ENCODE measurements at regions not wholly inside any gene's neighbourhood (a gene's known extent, or its start where the extent isn't known, plus 50 kb on each side); places are given as distances from the start of the nearest gene placed in this dataset.

GRCh38 chr14:56498112-56498511 lies 81.5 kb upstream of the TMEM260 start:
- Histone ChIP-seq H3K4me2 (ENCODE audit: low read depth, low read length) (no peak overlapping the region), H3K79me1 (ENCODE audit: low read depth in 1 of 2, low read length in 2 of 2) (no peaks in the 10 kb centered on the region), H3K9ac (ENCODE audit: low read depth, low read length) (no peak overlapping the region), H2BK20ac (ENCODE audit: low read depth, low read length) (no peak overlapping the region), H2AFZ (replicated peaks; ENCODE audit: low read length, poor library complexity) (no peak overlapping the region), H3K4me3 (ENCODE audit: insufficient read depth, low read depth, low read length) (no peak overlapping the region), H2BK5ac (ENCODE audit: low read depth, low read length, poor library complexity, severe bottlenecking) (no peak overlapping the region), H4K91ac (ENCODE audit: insufficient read depth, low read depth, low read length) (no peak overlapping the region), H3K14ac (replicated peaks; ENCODE audit: low read depth, low read length) (no peak overlapping the region), H3K18ac (ENCODE audit: low read depth, low read length) (no peak overlapping the region), H4K5ac (ENCODE audit: low read depth, low read length) (no peak overlapping the region), H2AK9ac (replicated peaks; ENCODE audit: low read depth, low read length, poor library complexity) (no peak overlapping the region), H4K20me1 (ENCODE audit: insufficient read depth, low read length) (no peaks in the 10 kb centered on the region), H3K36me3 (ENCODE audit: control insufficient read depth, insufficient read depth, low read length) (no peaks in the 10 kb centered on the region), H3K9me3 (ENCODE audit: control insufficient read depth, insufficient read depth, low read length) (no peaks in the 10 kb centered on the region), H2BK120ac (ENCODE audit: low read depth, low read length) (no peak overlapping the region), H3K27me3 (ENCODE audit: control insufficient read depth, insufficient read depth, low read length) (peaks cover 7% of the 10 kb centered on the region), H2BK15ac (ENCODE audit: low read depth, low read length) (no peak overlapping the region), H3K23ac (ENCODE audit: low read depth, low read length) (no peak overlapping the region), H2AK5ac (ENCODE audit: low read depth, low read length) (no peak overlapping the region), H3K4me1 (ENCODE audit: control insufficient read depth, insufficient read depth, low read length) (no peaks in the 10 kb centered on the region), H3K27ac (ENCODE audit: insufficient read depth, low read length) (no peak overlapping the region), H3K4ac (ENCODE audit: low read depth, low read length) (no peak overlapping the region), H4K8ac (ENCODE audit: low read depth in 2 of 2, low read length in 2 of 2) (no peak overlapping the region), H3K56ac (ENCODE audit: extremely low read depth, insufficient read depth, low read length) (no peak overlapping the region), H3K9me1 (ENCODE audit: insufficient read depth, low read length) (no peaks in the 10 kb centered on the region)
- ChIA-PET CTCF (no interaction called here), POLR2A (ENCODE audit: unreplicated experiment) (no interaction called here)
- TF ChIP-seq MXI1 (IDR thresholded peaks at IDR 0.05; ENCODE audit: borderline replicate concordance, low read depth, low read length) = no peak
- no peak for TF ChIP-seq RCOR1 (IDR thresholded peaks at IDR 0.05; ENCODE audit: insufficient replicate concordance, low read length)
- TF ChIP-seq MAZ (IDR thresholded peaks at IDR 0.05; ENCODE audit: borderline replicate concordance, low read depth, low read length) = no peak
- no peak for TF ChIP-seq SMC3 (IDR thresholded peaks at IDR 0.05; ENCODE audit: low read depth, low read length)
- TF ChIP-seq CHD1 (IDR thresholded peaks at IDR 0.05; ENCODE audit: low read depth, low read length) = no peak
- no peak for TF ChIP-seq MAFK (IDR thresholded peaks at IDR 0.05; ENCODE audit: low read depth, low read length)
- TF ChIP-seq BHLHE40 (IDR thresholded peaks at IDR 0.05; ENCODE audit: low read depth, low read length) = no peak
- TF ChIP-seq, protein P1, sequence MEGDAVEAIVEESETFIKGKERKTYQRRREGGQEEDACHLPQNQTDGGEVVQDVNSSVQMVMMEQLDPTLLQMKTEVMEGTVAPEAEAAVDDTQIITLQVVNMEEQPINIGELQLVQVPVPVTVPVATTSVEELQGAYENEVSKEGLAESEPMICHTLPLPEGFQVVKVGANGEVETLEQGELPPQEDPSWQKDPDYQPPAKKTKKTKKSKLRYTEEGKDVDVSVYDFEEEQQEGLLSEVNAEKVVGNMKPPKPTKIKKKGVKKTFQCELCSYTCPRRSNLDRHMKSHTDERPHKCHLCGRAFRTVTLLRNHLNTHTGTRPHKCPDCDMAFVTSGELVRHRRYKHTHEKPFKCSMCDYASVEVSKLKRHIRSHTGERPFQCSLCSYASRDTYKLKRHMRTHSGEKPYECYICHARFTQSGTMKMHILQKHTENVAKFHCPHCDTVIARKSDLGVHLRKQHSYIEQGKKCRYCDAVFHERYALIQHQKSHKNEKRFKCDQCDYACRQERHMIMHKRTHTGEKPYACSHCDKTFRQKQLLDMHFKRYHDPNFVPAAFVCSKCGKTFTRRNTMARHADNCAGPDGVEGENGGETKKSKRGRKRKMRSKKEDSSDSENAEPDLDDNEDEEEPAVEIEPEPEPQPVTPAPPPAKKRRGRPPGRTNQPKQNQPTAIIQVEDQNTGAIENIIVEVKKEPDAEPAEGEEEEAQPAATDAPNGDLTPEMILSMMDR (conservative IDR thresholded peaks at IDR 0.05; ENCODE audit: low read depth, low read length) = no peak
- no peak for TF ChIP-seq CEBPB (IDR thresholded peaks at IDR 0.05; ENCODE audit: low read depth, low read length)
- no peak for TF ChIP-seq FOS (IDR thresholded peaks at IDR 0.05; ENCODE audit: low read depth, low read length)
- TF ChIP-seq NFE2L2 (IDR thresholded peaks at IDR 0.05; ENCODE audit: low read depth, low read length) = no peak
- TF ChIP-seq RAD21 (IDR thresholded peaks at IDR 0.05; ENCODE audit: low read length) = no peak
- TF ChIP-seq ELK1 (IDR thresholded peaks at IDR 0.05; ENCODE audit: borderline replicate concordance, low read depth, low read length) = no peak
- no peak for TF ChIP-seq POLR2A (IDR thresholded peaks at IDR 0.05; ENCODE audit: low read depth, low read length)
- TF ChIP-seq, protein P2, sequence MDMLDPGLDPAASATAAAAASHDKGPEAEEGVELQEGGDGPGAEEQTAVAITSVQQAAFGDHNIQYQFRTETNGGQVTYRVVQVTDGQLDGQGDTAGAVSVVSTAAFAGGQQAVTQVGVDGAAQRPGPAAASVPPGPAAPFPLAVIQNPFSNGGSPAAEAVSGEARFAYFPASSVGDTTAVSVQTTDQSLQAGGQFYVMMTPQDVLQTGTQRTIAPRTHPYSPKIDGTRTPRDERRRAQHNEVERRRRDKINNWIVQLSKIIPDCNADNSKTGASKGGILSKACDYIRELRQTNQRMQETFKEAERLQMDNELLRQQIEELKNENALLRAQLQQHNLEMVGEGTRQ (IDR thresholded peaks at IDR 0.05; ENCODE audit: low read depth, low read length) = no peak
- no peak for TF ChIP-seq RFX5 (IDR thresholded peaks at IDR 0.05; ENCODE audit: low read depth, low read length)
- DNase-seq = no peak
- intact Hi-C loops (cut with micrococcal nuclease) = loop anchor here (10.0 kb wide), 1 partner anchor 1577 kb away; no protein-coding TSS in a partner anchor
- dilution Hi-C loops (cut with HindIII; ENCODE audit: low sequenced_read_pairs, unreplicated experiment) = loop anchor here (10.0 kb wide), 1 partner anchor 817 kb away; no protein-coding TSS in a partner anchor
- no TSS peak for BruUV-seq (replicated peaks)
- in situ Hi-C loops (cut with MboI; ENCODE audit: low sequenced_read_pairs) = loop anchor here (25.0 kb wide), 1 partner anchor 1261 kb away; no protein-coding TSS in a partner anchor
- WGBS, 2 experiments (ENCODE audit: extremely low coverage in 2 of 2, insufficient read length in 1 of 2) = no CpG with 5 or more reads among the region's 3 CpGs
- ATAC-seq (ENCODE audit: low read depth) = no peak
